Parathyroid adenoma (tissue), 2 donors: ENCODE measurements at regions not wholly inside any gene's neighbourhood (a gene's known extent, or its start where the extent isn't known, plus 50 kb on each side); places are given as distances from the start of the nearest gene placed in this dataset.

Source experiments
- H2AFZ ChIP-seq: fragments of 300-600 bp; sonication (generic); one replicate; pipeline ENCODE4 v1.7.0; 2017; ENCODE audit warnings: antibody characterized with exemption, mild to moderate bottlenecking
- H3K27ac ChIP-seq: fragments of 300-600 bp; sonication (generic); one replicate; pipeline ENCODE4 v1.7.0; 2017
- H3K27me3 ChIP-seq: fragments of 300-600 bp; sonication (generic); one replicate; pipeline ENCODE4 v1.7.0; 2017; ENCODE audit warnings: low read length; ENCODE audit not compliant: control insufficient read depth, insufficient read depth
- H3K36me3 ChIP-seq: fragments of 300-600 bp; sonication (generic); one replicate; pipeline ENCODE4 v1.7.0; 2017; ENCODE audit warnings: low read length; ENCODE audit not compliant: control insufficient read depth, insufficient read depth
- H3K4me1 ChIP-seq: fragments of 300-600 bp; sonication (generic); one replicate; pipeline ENCODE4 v1.7.0; 2017; ENCODE audit warnings: control low read depth
- H3K4me2 ChIP-seq: fragments of 300-600 bp; sonication (generic); one replicate; pipeline ENCODE4 v1.7.0; 2017; ENCODE audit warnings: low read length
- H3K4me3 ChIP-seq: fragments of 300-600 bp; sonication (generic); one replicate; pipeline ENCODE4 v1.7.0; 2017; ENCODE audit warnings: low read depth, low read length
- H3K79me2 ChIP-seq: fragments of 300-600 bp; sonication (generic); one replicate; pipeline ENCODE4 v1.7.0; 2017; ENCODE audit warnings: control low read depth
- H3K9ac ChIP-seq: fragments of 300-600 bp; sonication (generic); one replicate; pipeline ENCODE4 v1.7.0; 2017; ENCODE audit warnings: mild to moderate bottlenecking
- H3K9me3 ChIP-seq: fragments of 300-600 bp; sonication (generic); one replicate; pipeline ENCODE4 v1.7.0; 2017; ENCODE audit warnings: low read length; ENCODE audit not compliant: control insufficient read depth
- CTCF ChIP-seq: fragments of 300-600 bp; sonication (generic); IDR thresholded peaks from one replicate; pipeline ENCODE4 v1.7.0; 2017; ENCODE audit warnings: antibody characterized with exemption, mild to moderate bottlenecking
- donor health status: primary hyperparathyroidism.

GRCh38 chr16:9275377-9275776 lies 183.9 kb downstream of the HAPSTR1 start:
- H3K36me3 ChIP-seq = no peaks in the 10 kb centered on the region
- no peak overlapping the region for H3K4me3 ChIP-seq
- H3K9me3 ChIP-seq = no peaks in the 10 kb centered on the region
- no peaks in the 10 kb centered on the region for H3K4me1 ChIP-seq
- no peak overlapping the region for H3K4me2 ChIP-seq
- no peak overlapping the region for H3K9ac ChIP-seq
- no peaks in the 10 kb centered on the region for H3K79me2 ChIP-seq
- no peak overlapping the region for H2AFZ ChIP-seq
- H3K27me3 ChIP-seq = no peaks in the 10 kb centered on the region
- TF ChIP-seq CTCF = no peak
- no peak overlapping the region for H3K27ac ChIP-seq

GRCh38 chr16:9275816-9276354 lies 184.4 kb downstream of the HAPSTR1 start:
- no peaks in the 10 kb centered on the region for H3K9me3 ChIP-seq
- H3K4me3 ChIP-seq = no peak overlapping the region
- no peaks in the 10 kb centered on the region for H3K79me2 ChIP-seq
- no peak overlapping the region for H3K27ac ChIP-seq
- TF ChIP-seq CTCF = no peak
- no peaks in the 10 kb centered on the region for H3K36me3 ChIP-seq
- H3K27me3 ChIP-seq = no peaks in the 10 kb centered on the region
- H3K9ac ChIP-seq = no peak overlapping the region
- H3K4me2 ChIP-seq = no peak overlapping the region
- H3K4me1 ChIP-seq = no peaks in the 10 kb centered on the region
- no peak overlapping the region for H2AFZ ChIP-seq

- no peak overlapping the region for H3K4me3 ChIP-seq
- no peaks in the 10 kb centered on the region for H3K27me3 ChIP-seq
- H2AFZ ChIP-seq = no peak overlapping the region
- no peaks in the 10 kb centered on the region for H3K36me3 ChIP-seq
- no peaks in the 10 kb centered on the region for H3K79me2 ChIP-seq
- no peak overlapping the region for H3K27ac ChIP-seq
- no peak overlapping the region for H3K9ac ChIP-seq
- H3K9me3 ChIP-seq = no peaks in the 10 kb centered on the region
- TF ChIP-seq CTCF = no peak
- no peak overlapping the region for H3K4me2 ChIP-seq
- H3K4me1 ChIP-seq = no peaks in the 10 kb centered on the region
Measured at GRCh38 chr16:9279291-9280068, 188.0 kb downstream of the HAPSTR1 start.

GRCh38 chr16:9280069-9280466 lies 188.6 kb downstream of the HAPSTR1 start:
- H3K4me3 ChIP-seq = no peak overlapping the region
- TF ChIP-seq CTCF = no peak
- no peak overlapping the region for H3K4me2 ChIP-seq
- H3K4me1 ChIP-seq = no peaks in the 10 kb centered on the region
- no peak overlapping the region for H3K27ac ChIP-seq
- no peaks in the 10 kb centered on the region for H3K9me3 ChIP-seq
- no peaks in the 10 kb centered on the region for H3K27me3 ChIP-seq
- H3K36me3 ChIP-seq = no peaks in the 10 kb centered on the region
- H2AFZ ChIP-seq = no peak overlapping the region
- no peak overlapping the region for H3K9ac ChIP-seq
- no peaks in the 10 kb centered on the region for H3K79me2 ChIP-seq

GRCh38 chr16:9286930-9287329 lies 195.5 kb downstream of the HAPSTR1 start:
- Histone ChIP-seq H3K9me3 (no peaks in the 10 kb centered on the region), H3K4me1 (no peaks in the 10 kb centered on the region), H3K27ac (no peak overlapping the region), H3K36me3 (no peaks in the 10 kb centered on the region), H3K4me2 (no peak overlapping the region), H3K79me2 (no peaks in the 10 kb centered on the region), H2AFZ (no peak overlapping the region), H3K27me3 (no peaks in the 10 kb centered on the region), H3K4me3 (no peak overlapping the region), H3K9ac (no peak overlapping the region)
- no peak for TF ChIP-seq CTCF
